Ascending aorta (tissue), 2 donors: ENCODE measurements at regions not wholly inside any gene's neighbourhood (a gene's known extent, or its start where the extent isn't known, plus 50 kb on each side); places are given as distances from the start of the nearest gene placed in this dataset.

Experiments used
- DNase-seq, 2 donors: peaks; one replicate each; pipeline ENCODE4 v3.0.0-alpha.2; 2019; ENCODE audit warnings: low spot score in 2 of 2
- H3K27ac ChIP-seq, 2 donors: fragments of 200-600 bp; sonication (generic); one replicate each; pipeline ENCODE4 v1.5.1; 2016 to 2017; ENCODE audit warnings: mild to moderate bottlenecking in 1 of 2
- H3K27me3 ChIP-seq: fragments of 200-600 bp; sonication (generic); one replicate; pipeline ENCODE4 v1.5.1; 2017
- H3K36me3 ChIP-seq, 2 donors: fragments of 200-600 bp; sonication (generic); one replicate each; pipeline ENCODE4 v1.5.1; 2016
- H3K4me1 ChIP-seq, 2 donors: fragments of 200-600 bp; sonication (generic); one replicate each; pipeline ENCODE4 v1.5.1; 2016 to 2017; ENCODE audit warnings: mild to moderate bottlenecking in 1 of 2
- H3K4me3 ChIP-seq, 2 donors: fragments of 200-600 bp; sonication (generic); one replicate each; pipeline ENCODE4 v1.5.1; 2016 to 2017; ENCODE audit warnings: mild to moderate bottlenecking in 1 of 2
- H3K9me3 ChIP-seq, 2 donors: fragments of 200-600 bp; sonication (generic); one replicate each; pipeline ENCODE4 v1.5.1; 2016
- intact Hi-C: fragments of 100-400 bp; cut with DNase I; formaldehyde crosslinking; loops from one replicate; pipeline ENCODE4 v1.15.1; 2023
- TF ChIP-seq, protein P1 (sequence below), 3 experiments: fragments of 200-600 bp in 2 of 3; fragments of 450-650 bp in 1 of 3; sonication (generic) in 2 of 3; IDR thresholded peaks; one replicate each; pipeline ENCODE4 v1.5.1; 2016 to 2019; ENCODE audit warnings: antibody characterized with exemption in 3 of 3, mild to moderate bottlenecking in 1 of 3, moderate library complexity in 1 of 3

DNA sequence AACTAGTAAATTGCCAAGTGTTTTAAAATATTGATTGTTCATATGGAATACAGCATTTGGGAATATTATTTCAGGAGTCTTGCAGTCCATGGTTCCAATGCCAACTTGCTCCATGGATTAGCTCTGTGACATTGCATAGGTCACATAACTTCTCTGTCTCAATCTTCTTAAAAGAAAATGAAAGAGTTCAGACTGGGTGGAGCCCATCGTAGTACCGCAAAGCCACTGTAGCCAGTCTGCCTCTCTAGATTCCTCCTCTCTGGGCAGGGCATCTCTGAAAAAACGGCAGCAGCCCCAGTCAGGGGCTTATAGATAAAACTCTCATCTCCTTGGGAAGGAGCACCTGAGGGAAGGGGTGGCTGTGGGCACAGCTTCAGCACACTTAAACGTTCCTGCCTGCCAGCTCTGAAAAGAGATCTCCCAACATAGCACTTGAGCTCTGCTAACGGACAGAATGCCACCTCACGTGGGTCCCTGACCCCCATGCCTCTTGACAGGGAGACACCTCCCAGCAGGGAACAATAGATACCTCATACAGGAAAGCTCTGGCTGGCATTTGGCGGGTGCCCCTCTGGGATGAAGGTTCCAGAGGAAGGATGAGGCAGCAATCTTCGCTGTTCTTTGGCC is 168.8 kb upstream of the CNTN4 start:
- Histone ChIP-seq H3K4me1 (no peaks in the 10 kb centered on the region), H3K9me3 (peaks cover 0 to 8% of the 10 kb centered on the region in 2 donors), H3K27me3 (no peaks in the 10 kb centered on the region), H3K36me3 (no peaks in the 10 kb centered on the region), H3K4me3 (no peak overlapping the region), H3K27ac (no peak overlapping the region)
- DNase-seq = no peak
- TF ChIP-seq, protein P1, sequence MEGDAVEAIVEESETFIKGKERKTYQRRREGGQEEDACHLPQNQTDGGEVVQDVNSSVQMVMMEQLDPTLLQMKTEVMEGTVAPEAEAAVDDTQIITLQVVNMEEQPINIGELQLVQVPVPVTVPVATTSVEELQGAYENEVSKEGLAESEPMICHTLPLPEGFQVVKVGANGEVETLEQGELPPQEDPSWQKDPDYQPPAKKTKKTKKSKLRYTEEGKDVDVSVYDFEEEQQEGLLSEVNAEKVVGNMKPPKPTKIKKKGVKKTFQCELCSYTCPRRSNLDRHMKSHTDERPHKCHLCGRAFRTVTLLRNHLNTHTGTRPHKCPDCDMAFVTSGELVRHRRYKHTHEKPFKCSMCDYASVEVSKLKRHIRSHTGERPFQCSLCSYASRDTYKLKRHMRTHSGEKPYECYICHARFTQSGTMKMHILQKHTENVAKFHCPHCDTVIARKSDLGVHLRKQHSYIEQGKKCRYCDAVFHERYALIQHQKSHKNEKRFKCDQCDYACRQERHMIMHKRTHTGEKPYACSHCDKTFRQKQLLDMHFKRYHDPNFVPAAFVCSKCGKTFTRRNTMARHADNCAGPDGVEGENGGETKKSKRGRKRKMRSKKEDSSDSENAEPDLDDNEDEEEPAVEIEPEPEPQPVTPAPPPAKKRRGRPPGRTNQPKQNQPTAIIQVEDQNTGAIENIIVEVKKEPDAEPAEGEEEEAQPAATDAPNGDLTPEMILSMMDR (IDR thresholded peaks at IDR 0.05) = no peak
- intact Hi-C loops = no loop called here

DNA sequence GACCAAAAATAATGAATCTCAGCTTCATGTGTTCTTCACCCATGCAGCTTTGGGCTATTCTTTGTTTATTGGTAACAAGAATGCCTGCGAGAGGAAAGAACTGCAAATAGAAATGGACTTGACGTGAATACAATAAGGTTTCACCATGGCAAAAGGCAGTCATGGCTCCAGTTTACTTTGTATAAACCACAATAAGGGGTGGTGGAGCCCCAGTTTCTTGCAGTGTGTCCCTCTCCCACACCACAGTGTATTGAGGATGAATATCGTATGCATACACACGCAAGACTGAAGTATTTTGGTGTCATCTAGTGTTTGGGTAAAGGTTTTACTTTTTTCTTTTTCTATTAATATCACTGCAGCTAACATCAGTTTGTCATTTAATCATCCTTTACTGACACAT is 159.7 kb upstream of the CNTN4 start:
- Histone ChIP-seq H3K4me3 (no peak overlapping the region), H3K36me3 (no peaks in the 10 kb centered on the region), H3K4me1 (no peaks in the 10 kb centered on the region), H3K27ac (no peak overlapping the region), H3K9me3 (no peaks in the 10 kb centered on the region), H3K27me3 (no peaks in the 10 kb centered on the region)
- intact Hi-C loops = no loop called here
- TF ChIP-seq, protein P1 (IDR thresholded peaks at IDR 0.05) = no peak
- DNase-seq = no peak

DNA sequence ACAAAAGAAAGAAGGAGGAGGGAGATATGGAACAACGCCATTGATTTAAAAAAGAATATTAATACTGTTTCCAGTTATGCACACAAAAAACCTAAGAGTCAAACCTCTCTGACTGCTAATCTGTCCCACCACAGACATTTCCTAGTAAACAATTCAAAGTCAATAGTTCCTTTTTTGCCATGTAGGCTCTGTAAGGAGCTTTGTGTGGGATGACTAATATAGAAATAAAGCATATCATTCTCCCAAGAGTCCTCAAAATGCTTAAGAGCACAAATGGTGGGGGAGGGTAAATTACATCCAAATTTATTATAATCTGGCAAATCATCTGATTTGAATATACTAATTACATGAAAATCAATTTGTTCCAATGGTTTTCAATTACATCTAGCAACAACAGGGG is 155.9 kb upstream of the CNTN4 start:
- Histone ChIP-seq H3K36me3 (no peaks in the 10 kb centered on the region), H3K27ac (no peak overlapping the region), H3K9me3 (no peaks in the 10 kb centered on the region), H3K4me1 (no peaks in the 10 kb centered on the region), H3K27me3 (no peaks in the 10 kb centered on the region), H3K4me3 (no peak overlapping the region)
- TF ChIP-seq, protein P1 (IDR thresholded peaks at IDR 0.05) = no peak
- DNase-seq = no peak
- intact Hi-C loops = no loop called here

DNA sequence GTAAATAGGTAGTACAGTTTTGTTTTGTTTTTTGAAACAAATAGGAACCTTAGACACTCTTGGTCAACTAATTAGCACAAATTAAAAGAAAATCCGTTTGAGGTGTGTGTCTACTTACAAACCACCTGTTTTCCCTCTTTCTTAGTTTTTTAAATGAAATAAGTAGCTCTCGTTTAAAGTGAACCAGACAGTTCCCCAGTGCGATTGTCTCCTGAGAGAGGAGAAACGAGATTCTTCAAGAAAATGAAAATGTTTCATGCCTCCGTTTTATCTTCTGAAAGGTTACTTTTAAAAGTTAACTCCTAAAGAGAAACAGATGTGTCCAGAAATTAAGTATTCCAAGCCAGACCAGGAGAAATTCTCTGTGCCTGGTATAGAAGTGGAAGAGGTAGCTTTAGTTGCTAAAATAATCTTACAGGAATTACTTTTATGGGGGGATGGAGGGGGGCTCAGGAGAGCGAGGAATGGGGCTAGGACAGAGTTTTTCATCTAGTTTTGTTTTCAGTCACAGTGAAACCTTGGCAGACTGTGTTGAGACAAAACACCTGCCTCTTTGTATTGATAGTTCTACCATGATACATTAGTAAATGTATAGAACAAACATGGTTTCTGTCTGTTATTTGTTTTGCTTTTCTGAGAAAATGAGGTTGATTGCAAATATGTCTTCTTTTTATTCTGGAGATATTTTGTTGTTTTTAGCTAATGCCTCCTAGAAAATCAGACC is 155.1 kb upstream of the CNTN4 start:
- H3K9me3 ChIP-seq = no peaks in the 10 kb centered on the region
- H3K4me3 ChIP-seq = no peak overlapping the region
- no peak overlapping the region for H3K27ac ChIP-seq
- intact Hi-C loops = no loop called here
- TF ChIP-seq, protein P1 (IDR thresholded peaks at IDR 0.05) = no peak
- no peaks in the 10 kb centered on the region for H3K4me1 ChIP-seq
- H3K27me3 ChIP-seq = no peaks in the 10 kb centered on the region
- DNase-seq = no peak
- H3K36me3 ChIP-seq = no peaks in the 10 kb centered on the region

DNA sequence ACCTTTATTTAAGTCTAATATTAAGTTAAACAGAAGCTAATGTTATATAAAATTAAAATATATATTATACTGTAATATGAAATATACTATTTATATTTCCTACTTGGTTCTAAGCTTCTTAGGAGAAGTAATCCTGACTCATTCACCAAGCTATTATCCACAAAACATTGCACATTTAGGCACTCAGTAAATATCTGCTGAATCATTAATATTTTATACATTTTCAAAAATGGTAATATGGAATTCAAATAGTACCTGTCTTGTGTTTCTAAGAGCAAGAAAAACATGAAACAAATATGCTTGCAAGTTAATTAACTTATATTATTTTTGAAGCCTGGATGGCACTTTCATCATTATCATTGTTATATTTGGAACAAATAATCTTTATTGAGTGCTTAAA is 153.0 kb upstream of the CNTN4 start:
- Histone ChIP-seq H3K4me3 (no peak overlapping the region), H3K36me3 (no peaks in the 10 kb centered on the region), H3K27me3 (no peaks in the 10 kb centered on the region), H3K27ac (no peak overlapping the region), H3K9me3 (no peaks in the 10 kb centered on the region), H3K4me1 (no peaks in the 10 kb centered on the region)
- no peak for DNase-seq
- TF ChIP-seq, protein P1 (IDR thresholded peaks at IDR 0.05) = no peak
- intact Hi-C loops = no loop called here
